ENCODE measurements at regions not wholly inside any gene's neighbourhood (a gene's known extent, or its start where the extent isn't known, plus 50 kb on each side); places are given as distances from the start of the nearest gene placed in this dataset.

GRCh38 chr2:236755278-236755840 lies 185.7 kb downstream of the ACKR3 start:
- Histone ChIP-seq H3K4me3 (replicated peaks in 1 of 4; ENCODE audit: control extremely low read depth in 1 of 4, insufficient read depth in 1 of 4, low read depth in 3 of 4, low read length in 4 of 4) (no peak overlapping the region), H3K9ac (ENCODE audit: insufficient read depth, low read length) (no peak overlapping the region), H3K27me3 (ENCODE audit: control insufficient read depth, insufficient read depth, low read length) (no peaks in the 10 kb centered on the region), H2AFZ (ENCODE audit: low read length) (no peak overlapping the region), H3K4me1 (ENCODE audit: control insufficient read depth, extremely low read depth, insufficient read depth, low read length) (no peaks in the 10 kb centered on the region), H3K9me3 (ENCODE audit: control insufficient read depth, insufficient read depth, low read depth, low read length) (no peaks in the 10 kb centered on the region), H3K79me2 (ENCODE audit: control insufficient read depth, insufficient read depth, low read length) (no peaks in the 10 kb centered on the region), H3K4me2 (ENCODE audit: extremely low read depth, insufficient read depth, low read length) (no peak overlapping the region), H3K36me3 (ENCODE audit: control insufficient read depth, insufficient read depth, low read length) (no peaks in the 10 kb centered on the region), H4K20me1 (ENCODE audit: control insufficient read depth, extremely low read depth, insufficient read depth, low read length) (no peaks in the 10 kb centered on the region), H3K27ac (ENCODE audit: insufficient read depth, low read length) (no peak overlapping the region)
- DNase-seq (ENCODE audit: low read depth in 2 of 2): no peak
- TF ChIP-seq EZH2 (IDR thresholded peaks at IDR 0.05; ENCODE audit: low read length, missing control alignments): no peak
- TF ChIP-seq, protein P1, sequence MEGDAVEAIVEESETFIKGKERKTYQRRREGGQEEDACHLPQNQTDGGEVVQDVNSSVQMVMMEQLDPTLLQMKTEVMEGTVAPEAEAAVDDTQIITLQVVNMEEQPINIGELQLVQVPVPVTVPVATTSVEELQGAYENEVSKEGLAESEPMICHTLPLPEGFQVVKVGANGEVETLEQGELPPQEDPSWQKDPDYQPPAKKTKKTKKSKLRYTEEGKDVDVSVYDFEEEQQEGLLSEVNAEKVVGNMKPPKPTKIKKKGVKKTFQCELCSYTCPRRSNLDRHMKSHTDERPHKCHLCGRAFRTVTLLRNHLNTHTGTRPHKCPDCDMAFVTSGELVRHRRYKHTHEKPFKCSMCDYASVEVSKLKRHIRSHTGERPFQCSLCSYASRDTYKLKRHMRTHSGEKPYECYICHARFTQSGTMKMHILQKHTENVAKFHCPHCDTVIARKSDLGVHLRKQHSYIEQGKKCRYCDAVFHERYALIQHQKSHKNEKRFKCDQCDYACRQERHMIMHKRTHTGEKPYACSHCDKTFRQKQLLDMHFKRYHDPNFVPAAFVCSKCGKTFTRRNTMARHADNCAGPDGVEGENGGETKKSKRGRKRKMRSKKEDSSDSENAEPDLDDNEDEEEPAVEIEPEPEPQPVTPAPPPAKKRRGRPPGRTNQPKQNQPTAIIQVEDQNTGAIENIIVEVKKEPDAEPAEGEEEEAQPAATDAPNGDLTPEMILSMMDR (conservative IDR thresholded peaks at IDR 0.05 in 1 of 2, IDR thresholded peaks at IDR 0.05 in 1 of 2; ENCODE audit: low read depth in 1 of 2, low read length in 2 of 2): no peak

DNA sequence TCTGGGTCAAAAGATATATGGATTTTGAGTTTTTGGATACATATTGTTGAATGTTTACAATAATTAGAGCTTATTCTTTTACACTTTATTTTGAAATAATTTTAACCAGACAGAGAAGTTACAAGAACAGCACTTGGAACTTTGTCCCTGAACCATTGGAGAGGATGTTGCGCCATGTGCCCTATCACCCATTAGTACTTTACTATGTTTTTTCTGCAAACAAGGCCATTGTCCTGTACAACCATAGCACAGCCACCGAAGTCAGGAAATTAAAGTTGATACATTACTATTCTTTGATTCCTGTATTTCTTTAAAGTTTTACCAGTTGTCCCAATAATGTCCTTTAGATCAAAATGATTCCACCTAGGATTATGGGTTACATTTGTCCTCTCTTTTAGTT lies 188.8 kb downstream of the ACKR3 start:
- Histone ChIP-seq H3K27me3 (ENCODE audit: control insufficient read depth, insufficient read depth, low read length) (no peaks in the 10 kb centered on the region), H3K27ac (ENCODE audit: insufficient read depth, low read length) (no peak overlapping the region), H3K4me3 (replicated peaks in 1 of 4; ENCODE audit: control extremely low read depth in 1 of 4, insufficient read depth in 1 of 4, low read depth in 3 of 4, low read length in 4 of 4) (no peak overlapping the region), H4K20me1 (ENCODE audit: control insufficient read depth, extremely low read depth, insufficient read depth, low read length) (no peaks in the 10 kb centered on the region), H3K4me2 (ENCODE audit: extremely low read depth, insufficient read depth, low read length) (no peak overlapping the region), H3K79me2 (ENCODE audit: control insufficient read depth, insufficient read depth, low read length) (no peaks in the 10 kb centered on the region), H3K9me3 (ENCODE audit: control insufficient read depth, insufficient read depth, low read depth, low read length) (no peaks in the 10 kb centered on the region), H3K9ac (ENCODE audit: insufficient read depth, low read length) (no peak overlapping the region), H3K4me1 (ENCODE audit: control insufficient read depth, extremely low read depth, insufficient read depth, low read length) (no peaks in the 10 kb centered on the region), H3K36me3 (ENCODE audit: control insufficient read depth, insufficient read depth, low read length) (no peaks in the 10 kb centered on the region), H2AFZ (ENCODE audit: low read length) (no peak overlapping the region)
- no peak for DNase-seq (ENCODE audit: low read depth in 2 of 2)
- no peak for TF ChIP-seq EZH2 (IDR thresholded peaks at IDR 0.05; ENCODE audit: low read length, missing control alignments)
- TF ChIP-seq, protein P1 (conservative IDR thresholded peaks at IDR 0.05 in 1 of 2, IDR thresholded peaks at IDR 0.05 in 1 of 2; ENCODE audit: low read depth in 1 of 2, low read length in 2 of 2): no peak

DNA sequence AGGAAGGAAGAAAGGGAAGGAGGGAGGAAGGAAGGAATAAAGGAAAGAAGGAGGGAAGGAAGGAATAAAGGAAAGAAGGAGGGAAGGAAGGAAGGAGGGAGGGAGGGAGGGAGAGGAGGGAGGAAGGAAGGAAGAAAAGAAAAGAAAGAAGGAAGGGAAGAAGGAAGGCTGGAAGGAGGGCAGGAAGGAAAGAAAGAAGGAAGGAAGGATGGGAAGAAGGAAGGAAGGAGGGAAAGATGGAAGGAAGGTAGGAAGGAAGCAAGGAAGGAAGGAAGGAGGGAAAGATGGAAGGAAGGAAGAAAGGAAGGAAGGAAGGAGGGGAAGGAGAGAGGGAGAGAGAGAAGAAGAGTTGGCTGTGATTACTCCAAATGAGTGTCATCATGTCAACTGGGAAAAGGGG lies 190.6 kb downstream of the ACKR3 start:
- Histone ChIP-seq H3K9me3 (ENCODE audit: control insufficient read depth, insufficient read depth, low read depth, low read length) (no peaks in the 10 kb centered on the region), H4K20me1 (ENCODE audit: control insufficient read depth, extremely low read depth, insufficient read depth, low read length) (no peaks in the 10 kb centered on the region), H3K4me3 (replicated peaks in 1 of 4; ENCODE audit: control extremely low read depth in 1 of 4, insufficient read depth in 1 of 4, low read depth in 3 of 4, low read length in 4 of 4) (no peak overlapping the region), H3K79me2 (ENCODE audit: control insufficient read depth, insufficient read depth, low read length) (no peaks in the 10 kb centered on the region), H2AFZ (ENCODE audit: low read length) (no peak overlapping the region), H3K27me3 (ENCODE audit: control insufficient read depth, insufficient read depth, low read length) (no peaks in the 10 kb centered on the region), H3K36me3 (ENCODE audit: control insufficient read depth, insufficient read depth, low read length) (no peaks in the 10 kb centered on the region), H3K27ac (ENCODE audit: insufficient read depth, low read length) (no peak overlapping the region), H3K4me1 (ENCODE audit: control insufficient read depth, extremely low read depth, insufficient read depth, low read length) (no peaks in the 10 kb centered on the region), H3K4me2 (ENCODE audit: extremely low read depth, insufficient read depth, low read length) (no peak overlapping the region), H3K9ac (ENCODE audit: insufficient read depth, low read length) (no peak overlapping the region)
- DNase-seq (ENCODE audit: low read depth in 2 of 2): no peak
- TF ChIP-seq, protein P1 (conservative IDR thresholded peaks at IDR 0.05 in 1 of 2, IDR thresholded peaks at IDR 0.05 in 1 of 2; ENCODE audit: low read depth in 1 of 2, low read length in 2 of 2): no peak
- no peak for TF ChIP-seq EZH2 (IDR thresholded peaks at IDR 0.05; ENCODE audit: low read length, missing control alignments)

Measured in fibroblast of lung (primary cell).